BLaER1 (cell line): ENCODE measurements at regions not wholly inside any gene's neighbourhood (a gene's known extent, or its start where the extent isn't known, plus 50 kb on each side); places are given as distances from the start of the nearest gene placed in this dataset.

Experiments
- H3K27ac ChIP-seq: shearing (Covaris generic); formaldehyde crosslinking; 2 replicates; pipeline ENCODE4 v1.8.1; 2022
- H3K27me3 ChIP-seq: shearing (Covaris generic); formaldehyde crosslinking; 2 replicates; pipeline ENCODE4 v1.8.1; 2022
- H3K36me3 ChIP-seq: shearing (Covaris generic); formaldehyde crosslinking; 2 replicates; pipeline ENCODE4 v1.8.1; 2022
- H3K4me1 ChIP-seq: shearing (Covaris generic); formaldehyde crosslinking; 2 replicates; pipeline ENCODE4 v1.8.1; 2022
- H3K4me2 ChIP-seq: shearing (Covaris generic); formaldehyde crosslinking; 2 replicates; pipeline ENCODE4 v1.8.1; 2022
- H3K4me3 ChIP-seq: shearing (Covaris generic); formaldehyde crosslinking; 2 replicates; pipeline ENCODE4 v1.8.1; 2022
- H3K9ac ChIP-seq: shearing (Covaris generic); formaldehyde crosslinking; 2 replicates; pipeline ENCODE4 v1.8.1; 2022
- H3K9me3 ChIP-seq: shearing (Covaris generic); formaldehyde crosslinking; 2 replicates; pipeline ENCODE4 v1.8.1; 2022
- H4K20me1 ChIP-seq: shearing (Covaris generic); formaldehyde crosslinking; 2 replicates; pipeline ENCODE4 v1.8.1; 2022
- Cebpa-rat ChIP-seq: shearing (Covaris generic); IDR thresholded peaks from 2 replicates; pipeline ENCODE4 v1.8.1; 2022

- Histone ChIP-seq H3K36me3 (no peaks in the 10 kb centered on the region), H3K4me3 (no peak overlapping the region), H3K9ac (no peak overlapping the region), H3K27me3 (no peaks in the 10 kb centered on the region), H3K27ac (no peak overlapping the region), H3K9me3 (no peaks in the 10 kb centered on the region), H3K4me2 (no peak overlapping the region), H3K4me1 (no peaks in the 10 kb centered on the region), H4K20me1 (no peaks in the 10 kb centered on the region)
- no peak for TF ChIP-seq Cebpa-rat
Observed at GRCh38 chr12:90497923-90498545, 456.9 kb downstream of the CCER1 start.

GRCh38 chr12:90490355-90490754 is 464.6 kb downstream of the CCER1 start:
- TF ChIP-seq Cebpa-rat: no peak
- Histone ChIP-seq H3K9me3 (peaks cover 24% of the 10 kb centered on the region), H4K20me1 (no peaks in the 10 kb centered on the region), H3K4me1 (no peaks in the 10 kb centered on the region), H3K9ac (no peak overlapping the region), H3K27me3 (no peaks in the 10 kb centered on the region), H3K36me3 (no peaks in the 10 kb centered on the region), H3K4me2 (no peak overlapping the region), H3K27ac (no peak overlapping the region), H3K4me3 (no peak overlapping the region)

- H3K36me3 ChIP-seq: no peaks in the 10 kb centered on the region
- peaks cover 24% of the 10 kb centered on the region for H3K9me3 ChIP-seq
- no peak for TF ChIP-seq Cebpa-rat
- H3K27me3 ChIP-seq: no peaks in the 10 kb centered on the region
- no peak overlapping the region for H3K4me3 ChIP-seq
- H3K9ac ChIP-seq: no peak overlapping the region
- H3K27ac ChIP-seq: no peak overlapping the region
- H3K4me1 ChIP-seq: no peaks in the 10 kb centered on the region
- H3K4me2 ChIP-seq: no peak overlapping the region
- H4K20me1 ChIP-seq: no peaks in the 10 kb centered on the region
Observed at GRCh38 chr12:90489141-90489540, 465.8 kb downstream of the CCER1 start.

GRCh38 chr12:90485560-90485959 is 469.4 kb downstream of the CCER1 start:
- no peak overlapping the region for H3K9ac ChIP-seq
- H3K36me3 ChIP-seq: no peaks in the 10 kb centered on the region
- peaks cover 12% of the 10 kb centered on the region for H3K9me3 ChIP-seq
- H3K4me3 ChIP-seq: no peak overlapping the region
- H4K20me1 ChIP-seq: no peaks in the 10 kb centered on the region
- no peak overlapping the region for H3K27ac ChIP-seq
- no peaks in the 10 kb centered on the region for H3K4me1 ChIP-seq
- no peaks in the 10 kb centered on the region for H3K27me3 ChIP-seq
- H3K4me2 ChIP-seq: no peak overlapping the region
- TF ChIP-seq Cebpa-rat: no peak

GRCh38 chr12:90484094-90484493 is 470.9 kb downstream of the CCER1 start:
- H3K27ac ChIP-seq: no peak overlapping the region
- H3K9me3 ChIP-seq: no peaks in the 10 kb centered on the region
- H3K4me2 ChIP-seq: no peak overlapping the region
- H3K36me3 ChIP-seq: no peaks in the 10 kb centered on the region
- TF ChIP-seq Cebpa-rat: no peak
- H4K20me1 ChIP-seq: no peaks in the 10 kb centered on the region
- no peaks in the 10 kb centered on the region for H3K27me3 ChIP-seq
- no peak overlapping the region for H3K9ac ChIP-seq
- no peak overlapping the region for H3K4me3 ChIP-seq
- no peaks in the 10 kb centered on the region for H3K4me1 ChIP-seq

- H3K36me3 ChIP-seq: no peaks in the 10 kb centered on the region
- H3K4me3 ChIP-seq: no peak overlapping the region
- H3K4me1 ChIP-seq: no peaks in the 10 kb centered on the region
- no peak overlapping the region for H3K4me2 ChIP-seq
- no peaks in the 10 kb centered on the region for H3K9me3 ChIP-seq
- H3K27me3 ChIP-seq: no peaks in the 10 kb centered on the region
- no peaks in the 10 kb centered on the region for H4K20me1 ChIP-seq
- no peak for TF ChIP-seq Cebpa-rat
- no peak overlapping the region for H3K9ac ChIP-seq
- no peak overlapping the region for H3K27ac ChIP-seq
Observed at GRCh38 chr12:90481748-90482147, 473.2 kb downstream of the CCER1 start.

GRCh38 chr12:90479237-90479636 is 475.7 kb downstream of the CCER1 start:
- Histone ChIP-seq H3K4me1 (no peaks in the 10 kb centered on the region), H3K36me3 (no peaks in the 10 kb centered on the region), H3K9me3 (no peaks in the 10 kb centered on the region), H4K20me1 (no peaks in the 10 kb centered on the region), H3K4me3 (no peak overlapping the region), H3K27ac (no peak overlapping the region), H3K9ac (no peak overlapping the region), H3K27me3 (no peaks in the 10 kb centered on the region), H3K4me2 (no peak overlapping the region)
- no peak for TF ChIP-seq Cebpa-rat

- no peak overlapping the region for H3K4me2 ChIP-seq
- no peaks in the 10 kb centered on the region for H3K9me3 ChIP-seq
- H3K27me3 ChIP-seq: no peaks in the 10 kb centered on the region
- no peak overlapping the region for H3K9ac ChIP-seq
- H3K4me1 ChIP-seq: no peaks in the 10 kb centered on the region
- H3K36me3 ChIP-seq: no peaks in the 10 kb centered on the region
- TF ChIP-seq Cebpa-rat: no peak
- no peak overlapping the region for H3K4me3 ChIP-seq
- no peak overlapping the region for H3K27ac ChIP-seq
- no peaks in the 10 kb centered on the region for H4K20me1 ChIP-seq
Observed at GRCh38 chr12:90473831-90474230, 481.1 kb downstream of the CCER1 start.

- no peaks in the 10 kb centered on the region for H3K4me1 ChIP-seq
- no peak overlapping the region for H3K4me3 ChIP-seq
- TF ChIP-seq Cebpa-rat: no peak
- no peaks in the 10 kb centered on the region for H4K20me1 ChIP-seq
- no peaks in the 10 kb centered on the region for H3K9me3 ChIP-seq
- no peaks in the 10 kb centered on the region for H3K27me3 ChIP-seq
- H3K36me3 ChIP-seq: no peaks in the 10 kb centered on the region
- H3K27ac ChIP-seq: no peak overlapping the region
- H3K9ac ChIP-seq: no peak overlapping the region
- H3K4me2 ChIP-seq: no peak overlapping the region
Observed at GRCh38 chr12:90460681-90461080, 494.3 kb downstream of the CCER1 start.

- Histone ChIP-seq H3K27ac (no peak overlapping the region), H3K4me2 (no peak overlapping the region), H3K9me3 (no peaks in the 10 kb centered on the region), H3K4me1 (no peaks in the 10 kb centered on the region), H3K36me3 (no peaks in the 10 kb centered on the region), H4K20me1 (no peaks in the 10 kb centered on the region), H3K4me3 (no peak overlapping the region), H3K27me3 (no peaks in the 10 kb centered on the region), H3K9ac (no peak overlapping the region)
- no peak for TF ChIP-seq Cebpa-rat
Observed at GRCh38 chr12:90456248-90456647, 498.7 kb downstream of the CCER1 start.

GRCh38 chr12:90455756-90456155 is 499.2 kb downstream of the CCER1 start:
- no peak overlapping the region for H3K4me3 ChIP-seq
- no peaks in the 10 kb centered on the region for H3K9me3 ChIP-seq
- no peak overlapping the region for H3K9ac ChIP-seq
- TF ChIP-seq Cebpa-rat: no peak
- no peaks in the 10 kb centered on the region for H3K27me3 ChIP-seq
- no peaks in the 10 kb centered on the region for H4K20me1 ChIP-seq
- no peak overlapping the region for H3K27ac ChIP-seq
- no peaks in the 10 kb centered on the region for H3K36me3 ChIP-seq
- no peak overlapping the region for H3K4me2 ChIP-seq
- no peaks in the 10 kb centered on the region for H3K4me1 ChIP-seq
